ENCODE measurements at regions not wholly inside any gene's neighbourhood (a gene's known extent, or its start where the extent isn't known, plus 50 kb on each side); places are given as distances from the start of the nearest gene placed in this dataset.

DNA sequence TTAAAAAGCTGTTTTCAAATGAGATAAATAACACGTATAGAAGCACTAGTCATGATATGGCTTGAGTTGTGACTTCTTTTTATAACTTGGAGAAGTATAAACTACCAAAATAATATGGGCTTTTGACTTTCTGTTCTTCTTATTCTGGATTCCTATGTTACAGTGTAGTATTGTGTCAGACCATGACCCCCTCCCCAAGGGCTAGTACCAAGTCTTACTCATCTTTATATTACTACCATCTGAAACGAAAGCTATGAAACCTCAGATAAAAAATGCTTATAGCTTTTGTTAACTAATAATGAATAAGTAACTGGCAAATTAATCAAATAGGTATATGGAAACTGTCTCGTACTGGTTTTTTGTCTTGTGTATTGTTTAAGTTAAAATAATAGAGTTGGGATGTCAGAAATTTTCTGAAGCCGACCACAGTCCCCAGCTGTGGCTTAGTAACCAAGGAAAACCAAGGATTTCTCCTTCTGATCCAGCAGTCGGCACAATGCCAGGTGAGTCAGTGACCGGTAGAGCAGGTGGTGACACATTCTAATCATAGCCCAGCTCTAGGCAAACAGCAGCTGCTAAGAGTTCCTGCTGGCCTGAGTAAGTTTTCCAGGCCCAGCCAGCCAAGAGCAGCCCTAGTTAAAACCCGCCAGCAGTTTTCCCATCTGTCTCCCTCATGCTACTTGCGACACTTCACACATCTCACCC, 163.3 kb upstream of the PRDX4 start:
- TF ChIP-seq CTCF (IDR thresholded peaks at IDR 0.05; ENCODE audit: low read depth, low read length) (no peak), POLR2A (IDR thresholded peaks at IDR 0.05; ENCODE audit: extremely low read depth, insufficient read length) (no peak)
- TF ChIP-seq, protein P1, sequence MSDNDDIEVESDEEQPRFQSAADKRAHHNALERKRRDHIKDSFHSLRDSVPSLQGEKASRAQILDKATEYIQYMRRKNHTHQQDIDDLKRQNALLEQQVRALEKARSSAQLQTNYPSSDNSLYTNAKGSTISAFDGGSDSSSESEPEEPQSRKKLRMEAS (IDR thresholded peaks at IDR 0.05; ENCODE audit: low read depth, low read length) = no peak

Data from NB4 (cell line).